ENCODE measurements at regions not wholly inside any gene's neighbourhood (a gene's known extent, or its start where the extent isn't known, plus 50 kb on each side); places are given as distances from the start of the nearest gene placed in this dataset.

DNA sequence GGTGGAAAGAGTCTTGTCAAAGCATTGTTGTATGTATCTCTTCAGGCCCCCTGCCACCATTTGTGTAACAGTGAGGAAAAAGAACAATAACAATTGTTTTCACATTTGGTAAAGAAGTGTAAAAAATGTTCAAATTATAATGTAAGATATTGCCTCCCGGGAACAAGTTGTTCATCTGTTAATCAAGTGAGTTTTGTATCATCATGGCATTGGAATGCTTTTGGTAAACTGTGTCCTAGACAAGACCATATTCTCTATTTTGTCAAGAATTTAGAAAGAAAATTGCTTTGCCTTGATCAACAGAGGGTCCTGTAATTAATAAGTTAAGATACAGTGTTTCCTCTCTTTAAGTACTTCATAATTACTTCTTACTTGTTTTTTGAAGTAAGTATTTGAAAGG, 692.0 kb upstream of the NR5A2 start:
- TF ChIP-seq, protein P1, sequence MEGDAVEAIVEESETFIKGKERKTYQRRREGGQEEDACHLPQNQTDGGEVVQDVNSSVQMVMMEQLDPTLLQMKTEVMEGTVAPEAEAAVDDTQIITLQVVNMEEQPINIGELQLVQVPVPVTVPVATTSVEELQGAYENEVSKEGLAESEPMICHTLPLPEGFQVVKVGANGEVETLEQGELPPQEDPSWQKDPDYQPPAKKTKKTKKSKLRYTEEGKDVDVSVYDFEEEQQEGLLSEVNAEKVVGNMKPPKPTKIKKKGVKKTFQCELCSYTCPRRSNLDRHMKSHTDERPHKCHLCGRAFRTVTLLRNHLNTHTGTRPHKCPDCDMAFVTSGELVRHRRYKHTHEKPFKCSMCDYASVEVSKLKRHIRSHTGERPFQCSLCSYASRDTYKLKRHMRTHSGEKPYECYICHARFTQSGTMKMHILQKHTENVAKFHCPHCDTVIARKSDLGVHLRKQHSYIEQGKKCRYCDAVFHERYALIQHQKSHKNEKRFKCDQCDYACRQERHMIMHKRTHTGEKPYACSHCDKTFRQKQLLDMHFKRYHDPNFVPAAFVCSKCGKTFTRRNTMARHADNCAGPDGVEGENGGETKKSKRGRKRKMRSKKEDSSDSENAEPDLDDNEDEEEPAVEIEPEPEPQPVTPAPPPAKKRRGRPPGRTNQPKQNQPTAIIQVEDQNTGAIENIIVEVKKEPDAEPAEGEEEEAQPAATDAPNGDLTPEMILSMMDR (IDR thresholded peaks at IDR 0.05): no peak
- TF ChIP-seq POLR2AphosphoS5 (IDR thresholded peaks at IDR 0.05): no peak

Data from suprapubic skin (tissue), 3 donors.